ENCODE measurements at regions not wholly inside any gene's neighbourhood (a gene's known extent, or its start where the extent isn't known, plus 50 kb on each side); places are given as distances from the start of the nearest gene placed in this dataset.
A peak's percentile ranks its signal among the peaks of the same experiment; 100 is the strongest.

DNA sequence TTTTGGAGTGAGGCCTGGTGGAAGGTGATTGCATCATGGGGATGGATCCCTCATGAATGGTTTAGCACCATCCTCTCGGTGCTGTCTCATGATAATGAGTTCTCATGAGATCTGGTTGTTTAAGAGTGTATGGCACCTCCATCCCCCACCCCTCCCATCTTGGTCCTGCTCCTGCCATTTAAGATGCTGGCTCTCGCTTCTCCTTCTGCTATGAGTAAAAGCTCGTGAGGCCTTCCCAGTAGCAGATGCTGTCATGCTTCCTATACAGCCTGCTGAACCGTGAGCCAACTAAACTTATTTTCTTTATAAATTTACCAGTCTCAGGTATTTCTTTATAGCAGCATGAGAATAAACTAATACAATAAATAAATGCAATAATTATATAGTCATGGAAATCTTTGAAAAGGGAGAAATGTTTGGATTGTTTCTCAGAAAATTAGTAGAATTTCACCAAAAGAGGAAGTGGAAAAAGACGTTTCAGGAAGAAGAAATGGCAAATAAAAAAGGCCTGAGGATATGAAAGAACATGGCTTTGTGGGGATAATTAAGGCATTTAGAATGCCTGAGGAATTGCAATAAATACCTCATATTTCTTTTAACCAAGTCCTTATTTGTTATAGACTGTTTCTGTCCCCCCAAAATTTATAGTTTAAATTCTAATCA lies 451.2 kb upstream of the ADGRL4 start:
- DNase-seq (ENCODE audit: low read depth in 2 of 2) = no peak

GRCh38 chr1:79448426-79448825 lies 441.9 kb upstream of the ADGRL4 start:
- no peak for DNase-seq (ENCODE audit: low read depth in 2 of 2)

- DNase-seq (ENCODE audit: low read depth in 2 of 2) = no peak
Observed at GRCh38 chr1:79441238-79441637, 434.7 kb upstream of the ADGRL4 start.

GRCh38 chr1:79437540-79437939 lies 431.0 kb upstream of the ADGRL4 start:
- no peak for DNase-seq (ENCODE audit: low read depth in 2 of 2)

DNA sequence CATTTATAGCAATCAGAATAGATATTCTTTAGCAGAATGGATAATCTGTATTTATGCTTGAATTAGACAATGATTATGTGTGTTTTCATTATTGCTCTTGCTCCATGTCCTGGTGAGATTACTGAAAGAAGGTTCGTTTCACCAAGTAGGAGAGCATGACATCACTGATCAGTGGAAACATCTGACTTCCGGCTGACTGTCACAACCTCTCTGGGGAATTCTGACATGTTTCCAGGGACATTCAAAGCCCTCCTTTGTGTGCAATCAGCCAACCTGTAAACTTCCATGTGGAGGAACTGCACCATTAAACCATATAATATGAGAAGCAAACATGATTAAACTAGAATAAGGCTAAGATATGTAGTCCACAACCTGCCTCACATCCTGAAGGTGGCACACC lies 424.8 kb upstream of the ADGRL4 start:
- no peak for DNase-seq (ENCODE audit: low read depth in 2 of 2)

GRCh38 chr1:79430437-79430836 lies 423.9 kb upstream of the ADGRL4 start:
- DNase-seq (ENCODE audit: low read depth in 2 of 2) = no peak

DNA sequence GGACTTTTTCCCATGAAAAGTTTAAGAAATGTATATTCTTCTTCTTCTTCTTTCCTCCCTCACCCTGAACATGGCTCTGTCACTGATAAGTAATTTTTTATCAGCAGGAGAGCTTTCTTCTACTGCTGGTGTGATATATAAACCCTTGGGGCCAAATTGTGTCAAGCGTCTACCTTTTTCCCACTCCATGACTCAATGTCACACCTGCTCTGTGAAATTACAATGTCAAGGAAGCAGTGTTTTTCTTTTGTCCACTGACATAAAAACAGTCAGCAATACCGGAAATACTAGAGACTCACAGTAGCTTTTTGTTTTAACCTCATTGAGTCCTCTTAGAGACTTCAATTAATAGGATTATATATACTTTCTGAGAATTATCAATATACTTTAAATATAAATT lies 416.2 kb upstream of the ADGRL4 start:
- DNase-seq (ENCODE audit: low read depth in 2 of 2) = no peak

GRCh38 chr1:79398501-79398900 lies 392.0 kb upstream of the ADGRL4 start:
- no peak for DNase-seq (ENCODE audit: low read depth in 2 of 2)

DNA sequence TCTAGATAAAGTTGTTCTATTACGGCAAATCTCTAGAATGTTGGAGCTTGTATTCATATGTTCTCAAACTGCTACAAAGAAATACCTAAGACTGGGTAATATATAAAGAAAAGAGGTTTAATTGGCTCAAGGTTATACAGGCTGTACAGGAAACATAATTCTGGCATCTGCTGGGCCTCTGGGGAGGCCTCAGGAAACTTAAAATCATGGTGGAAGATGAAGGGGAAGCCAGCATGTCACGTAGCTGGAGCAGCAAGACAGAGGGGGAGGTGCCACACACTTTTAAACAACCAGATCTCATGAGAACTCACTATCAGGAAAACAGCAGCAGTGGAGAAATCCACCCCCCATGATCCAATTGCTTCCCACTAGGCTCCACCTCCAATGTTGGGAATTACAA lies 390.4 kb upstream of the ADGRL4 start:
- no peak for DNase-seq (ENCODE audit: low read depth in 2 of 2)

GRCh38 chr1:79388694-79389361 lies 382.3 kb upstream of the ADGRL4 start:
- no peak for DNase-seq (ENCODE audit: low read depth in 2 of 2)

- DNase-seq (ENCODE audit: low read depth in 2 of 2) = no peak
Observed at GRCh38 chr1:79386730-79387129, 380.2 kb upstream of the ADGRL4 start.

- no peak for DNase-seq (ENCODE audit: low read depth in 2 of 2)
Observed at GRCh38 chr1:79380078-79380477, 373.5 kb upstream of the ADGRL4 start.

DNA sequence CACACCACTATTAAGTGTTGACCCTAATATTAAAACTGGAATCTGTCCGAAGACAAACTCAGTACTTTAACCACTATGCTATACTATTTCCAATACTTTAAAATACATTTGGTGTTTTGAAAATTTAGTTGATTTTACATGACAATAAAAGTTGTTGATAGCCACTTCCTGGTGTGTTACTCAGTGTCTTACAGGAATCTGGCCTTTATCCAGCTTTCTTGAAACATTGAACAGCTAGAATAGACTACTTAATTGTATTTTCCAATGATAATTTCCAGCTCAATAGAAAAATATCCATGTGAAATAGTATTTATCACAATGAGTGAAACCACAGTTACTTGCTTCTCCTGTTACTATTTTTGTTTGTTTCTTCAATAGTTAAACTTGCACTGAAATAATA lies 369.6 kb upstream of the ADGRL4 start:
- DNase-seq (ENCODE audit: low read depth in 2 of 2) = no peak

DNA sequence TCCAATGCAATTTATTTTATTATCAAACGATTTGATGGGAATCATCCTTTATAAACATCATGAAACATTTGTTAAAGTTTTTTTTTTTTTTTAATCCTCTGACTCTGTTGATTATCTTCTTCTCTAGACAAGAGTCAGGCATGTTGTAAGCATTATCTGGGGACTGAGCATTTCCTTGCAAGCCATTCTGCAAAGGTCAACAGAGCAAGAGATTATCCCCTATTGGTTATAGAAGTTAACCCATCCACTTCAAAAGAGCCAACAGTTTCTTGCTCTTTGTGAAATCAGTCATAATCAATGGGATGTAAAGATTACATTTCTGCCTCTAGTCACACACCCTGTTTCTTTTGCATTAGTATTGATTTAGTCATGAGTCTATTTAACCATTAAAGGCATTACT lies 368.8 kb upstream of the ADGRL4 start:
- DNase-seq (ENCODE audit: low read depth in 2 of 2) = no peak

- no peak for DNase-seq (ENCODE audit: low read depth in 2 of 2)
Observed at GRCh38 chr1:79374397-79374796, 367.9 kb upstream of the ADGRL4 start.

DNA sequence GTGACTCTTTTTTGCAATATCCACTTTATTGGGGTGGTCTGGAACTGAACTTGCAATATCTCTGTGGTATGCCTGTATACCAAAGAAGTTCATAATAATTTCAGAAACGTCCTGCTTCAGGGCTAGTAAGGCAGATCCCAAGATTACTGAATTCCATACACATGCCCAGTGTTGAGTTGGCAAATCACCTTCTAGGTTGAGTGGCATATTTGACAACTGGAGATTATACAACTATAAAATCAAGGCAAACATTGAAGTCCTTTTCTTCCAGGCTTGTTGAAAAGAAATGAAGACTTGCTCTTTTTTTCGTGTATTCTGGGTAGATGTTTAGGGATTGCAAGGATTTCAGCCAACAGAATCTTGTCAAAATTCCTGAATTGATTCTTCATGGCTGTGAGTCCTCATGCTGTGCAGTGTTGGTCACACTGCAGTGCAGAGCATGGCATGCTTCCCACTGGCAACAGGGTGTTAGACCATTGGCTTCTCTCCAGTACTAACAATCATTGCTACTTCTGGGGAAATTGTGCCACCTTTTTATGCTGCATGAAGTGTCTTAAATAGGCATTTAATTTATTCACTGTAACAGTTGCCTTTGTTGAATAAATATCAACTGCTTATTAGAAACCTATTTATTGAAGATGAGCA lies 367.1 kb upstream of the ADGRL4 start:
- DNase-seq (ENCODE audit: low read depth in 2 of 2) = no peak

GRCh38 chr1:79371802-79372201 lies 365.3 kb upstream of the ADGRL4 start:
- no peak for DNase-seq (ENCODE audit: low read depth in 2 of 2)

- DNase-seq (ENCODE audit: low read depth in 2 of 2) = no peak
Observed at GRCh38 chr1:79369091-79369490, 362.6 kb upstream of the ADGRL4 start.

DNA sequence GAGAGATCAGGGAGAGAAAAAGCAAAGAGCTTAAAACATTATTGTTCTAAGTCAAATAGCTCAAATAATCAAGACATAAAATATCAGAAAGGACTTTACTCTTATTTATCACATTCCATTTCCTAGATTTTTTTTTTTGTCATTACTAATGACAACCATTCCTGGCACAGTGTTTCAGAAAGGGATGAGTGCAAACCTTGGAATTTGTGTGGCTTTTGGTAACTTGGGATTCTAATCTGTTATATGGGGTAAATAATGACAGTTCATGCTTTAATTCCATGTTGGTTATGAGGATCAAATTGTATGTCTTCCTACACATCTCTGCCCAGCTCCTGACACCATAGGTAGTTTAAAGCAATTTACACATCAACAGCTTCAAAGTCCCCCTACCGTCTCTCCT lies 358.4 kb upstream of the ADGRL4 start:
- peak; percentile 18 to 25 for DNase-seq (ENCODE audit: low read depth in 2 of 2)

GRCh38 chr1:79363430-79363829 lies 356.9 kb upstream of the ADGRL4 start:
- no peak for DNase-seq (ENCODE audit: low read depth in 2 of 2)

DNA sequence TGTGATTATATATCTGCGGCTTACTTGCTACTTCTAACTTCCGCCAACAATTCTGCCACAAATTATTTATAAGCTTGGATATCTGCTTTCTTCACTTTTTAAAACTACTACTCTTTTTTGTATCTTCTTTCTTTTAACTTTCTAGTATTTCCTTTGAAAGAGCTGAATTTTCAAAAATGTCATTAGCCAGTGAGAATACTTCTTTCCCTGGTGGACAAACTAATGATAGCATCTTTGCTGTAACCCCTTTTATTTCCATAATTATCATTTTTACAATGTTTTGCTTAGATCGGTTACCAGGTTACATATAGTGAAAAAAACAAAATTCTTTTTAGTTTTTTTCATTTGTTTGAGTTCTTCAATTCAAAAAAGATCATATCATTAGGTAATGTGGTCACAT lies 355.9 kb upstream of the ADGRL4 start:
- no peak for DNase-seq (ENCODE audit: low read depth in 2 of 2)

GRCh38 chr1:79355090-79355489 lies 348.6 kb upstream of the ADGRL4 start:
- peak; percentile 18 to 32 for DNase-seq (ENCODE audit: low read depth in 2 of 2)

- peak; percentile 24 to 28 for DNase-seq (ENCODE audit: low read depth in 2 of 2)
Observed at GRCh38 chr1:79353224-79353623, 346.7 kb upstream of the ADGRL4 start.
